MM.1S (cell line): ENCODE measurements at regions not wholly inside any gene's neighbourhood (a gene's known extent, or its start where the extent isn't known, plus 50 kb on each side); places are given as distances from the start of the nearest gene placed in this dataset.

Experiments
- DNase-seq: peaks from one replicate; pipeline ENCODE4 v3.0.0-alpha.2; 2015
- H2AFZ ChIP-seq: fragments of 300-600 bp; sonication (generic); 2 replicates; pipeline ENCODE4 v1.6.0; 2016; ENCODE audit warnings: antibody characterized with exemption, low read length
- H3F3A ChIP-seq: fragments of 300-600 bp; sonication (generic); 2 replicates; pipeline ENCODE4 v1.6.1; 2016; ENCODE audit warnings: mild to moderate bottlenecking, antibody characterized with exemption, low read length, moderate library complexity, mixed read lengths; ENCODE audit not compliant: insufficient read depth
- H3K27ac ChIP-seq: fragments of 300-600 bp; sonication (generic); 2 replicates; pipeline ENCODE4 v1.5.1; 2016; ENCODE audit warnings: mild to moderate bottlenecking, low read length
- H3K27me3 ChIP-seq: fragments of 300-600 bp; sonication (generic); replicated peaks from 2 replicates; pipeline ENCODE4 v1.6.0; 2016; ENCODE audit warnings: low read length; ENCODE audit not compliant: insufficient read depth
- H3K36me3 ChIP-seq: fragments of 300-600 bp; sonication (generic); replicated peaks from 2 replicates; pipeline ENCODE4 v1.6.1; 2016; ENCODE audit warnings: mild to moderate bottlenecking, low read length, mixed read lengths; ENCODE audit not compliant: insufficient read depth
- H3K4me1 ChIP-seq: fragments of 300-600 bp; sonication (generic); 2 replicates; pipeline ENCODE4 v1.6.1; 2016; ENCODE audit warnings: low read length, mixed read lengths
- H3K4me2 ChIP-seq: fragments of 300-600 bp; sonication (generic); 2 replicates; pipeline ENCODE4 v1.6.0; 2016; ENCODE audit warnings: low read depth, low read length
- H3K4me3 ChIP-seq: fragments of 300-600 bp; sonication (generic); 2 replicates; pipeline ENCODE4 v1.5.1; 2016; ENCODE audit warnings: low read length, mixed read lengths
- H3K79me2 ChIP-seq: fragments of 300-600 bp; sonication (generic); 2 replicates; pipeline ENCODE4 v1.6.1; 2016; ENCODE audit warnings: mixed run types, low read length, mixed read lengths
- H3K9ac ChIP-seq: fragments of 300-600 bp; sonication (generic); 2 replicates; pipeline ENCODE4 v1.6.1; 2016; ENCODE audit warnings: low read length, mixed read lengths
- H3K9me2 ChIP-seq: fragments of 300-600 bp; sonication (generic); replicated peaks from 2 replicates; pipeline ENCODE4 v1.6.1; 2016; ENCODE audit warnings: mild to moderate bottlenecking, low read length, mixed read lengths; ENCODE audit not compliant: insufficient read depth
- H3K9me3 ChIP-seq: fragments of 300-600 bp; sonication (generic); replicated peaks from 2 replicates; pipeline ENCODE4 v1.6.1; 2016; ENCODE audit warnings: mild to moderate bottlenecking, low read length, mixed read lengths; ENCODE audit not compliant: insufficient read depth
- H4K20me1 ChIP-seq: fragments of 300-600 bp; sonication (generic); 2 replicates; pipeline ENCODE4 v1.6.1; 2016; ENCODE audit warnings: mild to moderate bottlenecking, low read length, moderate library complexity, mixed read lengths; ENCODE audit not compliant: insufficient read depth
- CTCF ChIP-seq: fragments of 300-600 bp; sonication (generic); IDR thresholded peaks from 2 replicates; pipeline ENCODE4 v1.5.1; 2016; ENCODE audit warnings: antibody characterized with exemption, low read length, mixed read lengths
- EZH2 ChIP-seq: fragments of 300-600 bp; sonication (generic); optimal IDR thresholded peaks from 2 replicates; pipeline ENCODE3; 2017; ENCODE audit warnings: low read depth, mild to moderate bottlenecking, antibody characterized with exemption, low read length, mixed read lengths
- EZH2phosphoT487 ChIP-seq: fragments of 300-600 bp; sonication (generic); IDR thresholded peaks from 2 replicates; pipeline ENCODE4 v1.6.1; 2018; ENCODE audit warnings: antibody characterized with exemption, low read length

DNA sequence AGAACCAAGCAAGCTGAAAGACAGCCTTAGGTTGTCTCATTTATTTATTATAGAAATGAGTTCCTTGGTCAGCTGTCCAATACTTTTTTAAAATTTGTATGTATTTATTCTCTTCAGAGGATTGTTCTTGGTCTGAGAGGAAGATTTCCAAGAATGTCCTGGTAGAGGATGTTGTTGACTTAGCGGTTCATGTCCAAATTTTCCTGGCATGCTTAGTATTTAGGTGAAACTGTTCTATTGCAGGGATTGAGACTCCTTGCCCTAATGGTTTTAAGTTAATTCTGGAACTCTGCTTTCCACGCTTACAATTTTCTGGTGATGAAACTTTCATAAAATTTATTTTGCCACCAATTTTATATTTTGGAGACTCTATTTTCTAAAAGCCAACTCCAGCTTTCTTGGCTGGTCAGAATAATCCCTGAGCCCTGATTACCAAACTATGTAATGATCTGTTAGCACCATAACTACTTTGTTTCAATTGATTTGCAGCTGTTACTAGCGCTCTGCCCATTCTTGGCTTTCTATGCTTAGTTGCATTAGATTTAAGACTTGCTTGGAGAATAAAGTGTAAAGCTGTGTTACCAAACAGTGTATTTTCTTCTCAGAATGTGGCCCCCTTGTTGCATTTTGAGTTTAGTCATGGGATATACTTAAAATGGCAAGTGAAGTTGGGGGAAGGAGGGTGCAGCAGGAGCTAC lies 1868.8 kb upstream of the CELF4 start:
- Histone ChIP-seq H3K79me2 (no peaks in the 10 kb centered on the region), H3K4me3 (no peak overlapping the region), H4K20me1 (no peaks in the 10 kb centered on the region), H3K36me3 (no peaks in the 10 kb centered on the region), H3K4me1 (no peaks in the 10 kb centered on the region), H3K4me2 (no peak overlapping the region), H3K9me3 (no peaks in the 10 kb centered on the region), H2AFZ (no peak overlapping the region), H3K9ac (no peak overlapping the region), H3K27me3 (no peaks in the 10 kb centered on the region), H3K9me2 (no peaks in the 10 kb centered on the region), H3K27ac (no peak overlapping the region), H3F3A (no peaks in the 10 kb centered on the region)
- TF ChIP-seq EZH2 (no peak), EZH2phosphoT487 (no peak), CTCF (no peak)
- DNase-seq, result no peak

DNA sequence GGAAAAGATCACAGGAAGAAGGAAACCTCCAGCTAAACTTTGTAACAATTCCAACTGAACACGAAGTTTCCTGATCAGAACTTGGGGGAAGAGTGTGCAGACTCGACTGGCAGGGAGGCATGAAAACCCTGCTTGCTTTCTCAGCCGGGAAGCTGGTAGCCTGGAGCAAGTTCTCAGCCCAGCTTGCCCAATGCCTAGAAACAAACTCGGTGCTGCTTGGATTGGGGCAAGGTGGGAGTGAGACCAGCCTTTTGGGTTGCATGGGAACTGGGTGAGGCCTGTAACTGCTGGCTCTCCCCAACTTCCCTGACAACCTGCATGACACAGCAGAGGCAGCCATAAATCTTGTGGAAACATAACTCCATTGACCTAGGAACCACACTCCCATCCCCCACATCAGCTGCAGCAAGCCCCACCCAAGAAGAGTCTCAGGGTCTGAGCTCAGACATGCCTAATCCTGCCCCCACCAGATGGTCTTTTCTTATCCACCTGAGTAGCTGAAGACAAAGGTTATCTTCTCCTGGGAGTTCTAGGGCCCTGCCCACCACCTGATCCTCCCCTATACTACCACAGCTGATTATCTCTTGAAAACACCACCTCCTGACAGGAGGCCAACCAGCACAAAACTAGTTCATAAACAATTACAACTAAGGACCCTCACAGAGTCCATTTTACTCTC lies 1859.7 kb upstream of the CELF4 start:
- no peak overlapping the region for H2AFZ ChIP-seq
- H3K9me3 ChIP-seq, result no peaks in the 10 kb centered on the region
- no peak overlapping the region for H3K27ac ChIP-seq
- no peaks in the 10 kb centered on the region for H3K4me1 ChIP-seq
- H3K9ac ChIP-seq, result no peak overlapping the region
- no peaks in the 10 kb centered on the region for H3K79me2 ChIP-seq
- TF ChIP-seq EZH2, result no peak
- TF ChIP-seq CTCF, result no peak
- TF ChIP-seq EZH2phosphoT487, result no peak
- no peaks in the 10 kb centered on the region for H3F3A ChIP-seq
- H3K4me3 ChIP-seq, result no peak overlapping the region
- no peak overlapping the region for H3K4me2 ChIP-seq
- no peak for DNase-seq
- no peaks in the 10 kb centered on the region for H3K9me2 ChIP-seq
- no peaks in the 10 kb centered on the region for H3K36me3 ChIP-seq
- H4K20me1 ChIP-seq, result no peaks in the 10 kb centered on the region
- no peaks in the 10 kb centered on the region for H3K27me3 ChIP-seq

DNA sequence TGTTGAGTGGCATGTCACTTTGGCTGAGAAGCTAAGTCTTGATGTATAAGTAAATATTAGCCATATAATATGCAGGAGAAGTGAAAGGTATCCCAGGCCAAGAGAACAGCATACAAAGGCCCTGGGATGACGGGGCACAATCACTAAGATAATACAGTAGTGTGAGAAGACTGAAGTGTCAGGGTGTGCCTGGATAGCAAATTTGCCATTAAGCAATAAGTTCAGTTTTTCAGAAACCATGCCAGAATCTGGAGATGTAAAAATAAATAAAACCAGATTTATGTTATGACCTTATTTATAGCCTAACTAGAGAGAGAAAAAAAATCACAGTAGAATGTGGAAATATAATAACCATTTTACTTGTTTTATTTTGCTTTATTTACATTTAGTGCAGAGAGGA lies 1858.7 kb upstream of the CELF4 start:
- Histone ChIP-seq H3K27me3 (no peaks in the 10 kb centered on the region), H3K4me3 (no peak overlapping the region)

More for the DNA sequence above, 1858.7 kb upstream of the CELF4 start:
- no peaks in the 10 kb centered on the region for H3K9me3 ChIP-seq
- no peak overlapping the region for H3K27ac ChIP-seq
- no peak overlapping the region for H3K4me2 ChIP-seq
- H3K9ac ChIP-seq, result no peak overlapping the region
- TF ChIP-seq CTCF, result no peak
- TF ChIP-seq EZH2, result no peak
- no peak for TF ChIP-seq EZH2phosphoT487
- H2AFZ ChIP-seq, result no peak overlapping the region
- no peak for DNase-seq
- no peaks in the 10 kb centered on the region for H3K36me3 ChIP-seq
- H4K20me1 ChIP-seq, result no peaks in the 10 kb centered on the region
- no peaks in the 10 kb centered on the region for H3K4me1 ChIP-seq
- no peaks in the 10 kb centered on the region for H3K9me2 ChIP-seq
- H3F3A ChIP-seq, result no peaks in the 10 kb centered on the region
- H3K79me2 ChIP-seq, result no peaks in the 10 kb centered on the region
